ENCODE measurements at regions not wholly inside any gene's neighbourhood (a gene's known extent, or its start where the extent isn't known, plus 50 kb on each side); places are given as distances from the start of the nearest gene placed in this dataset.

DNA sequence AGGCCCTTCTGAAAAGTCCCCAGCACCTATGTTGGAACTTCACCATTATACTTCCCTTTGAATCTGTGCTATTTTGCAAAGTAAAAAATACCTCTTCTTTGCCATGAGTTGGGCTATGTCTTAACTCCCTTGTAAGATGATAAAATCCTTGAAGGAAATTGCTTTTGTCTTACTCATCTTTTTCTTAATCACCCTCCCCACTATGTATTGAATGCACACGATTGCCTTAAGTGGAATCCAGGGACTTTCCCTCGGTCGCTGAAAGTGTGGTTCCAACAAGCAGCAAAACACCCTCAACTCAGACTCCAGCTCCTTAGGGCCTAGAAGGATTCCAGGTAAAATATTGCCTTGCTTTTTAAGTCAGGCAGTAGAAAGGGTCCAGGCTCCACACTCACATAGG, 173.2 kb upstream of the ARL4C start:
- TF ChIP-seq, protein P1, sequence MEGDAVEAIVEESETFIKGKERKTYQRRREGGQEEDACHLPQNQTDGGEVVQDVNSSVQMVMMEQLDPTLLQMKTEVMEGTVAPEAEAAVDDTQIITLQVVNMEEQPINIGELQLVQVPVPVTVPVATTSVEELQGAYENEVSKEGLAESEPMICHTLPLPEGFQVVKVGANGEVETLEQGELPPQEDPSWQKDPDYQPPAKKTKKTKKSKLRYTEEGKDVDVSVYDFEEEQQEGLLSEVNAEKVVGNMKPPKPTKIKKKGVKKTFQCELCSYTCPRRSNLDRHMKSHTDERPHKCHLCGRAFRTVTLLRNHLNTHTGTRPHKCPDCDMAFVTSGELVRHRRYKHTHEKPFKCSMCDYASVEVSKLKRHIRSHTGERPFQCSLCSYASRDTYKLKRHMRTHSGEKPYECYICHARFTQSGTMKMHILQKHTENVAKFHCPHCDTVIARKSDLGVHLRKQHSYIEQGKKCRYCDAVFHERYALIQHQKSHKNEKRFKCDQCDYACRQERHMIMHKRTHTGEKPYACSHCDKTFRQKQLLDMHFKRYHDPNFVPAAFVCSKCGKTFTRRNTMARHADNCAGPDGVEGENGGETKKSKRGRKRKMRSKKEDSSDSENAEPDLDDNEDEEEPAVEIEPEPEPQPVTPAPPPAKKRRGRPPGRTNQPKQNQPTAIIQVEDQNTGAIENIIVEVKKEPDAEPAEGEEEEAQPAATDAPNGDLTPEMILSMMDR (IDR thresholded peaks at IDR 0.05): no peak
- no peak for TF ChIP-seq POLR2AphosphoS5 (IDR thresholded peaks at IDR 0.05)

Data from transverse colon (tissue), 4 donors.